MM.1S (cell line): ENCODE measurements at regions not wholly inside any gene's neighbourhood (a gene's known extent, or its start where the extent isn't known, plus 50 kb on each side); places are given as distances from the start of the nearest gene placed in this dataset.

ENCODE experiments used
- DNase-seq: peaks from one replicate; pipeline ENCODE4 v3.0.0-alpha.2; 2015
- H2AFZ ChIP-seq: fragments of 300-600 bp; sonication (generic); 2 replicates; pipeline ENCODE4 v1.6.0; 2016; ENCODE audit warnings: antibody characterized with exemption, low read length
- H3F3A ChIP-seq: fragments of 300-600 bp; sonication (generic); 2 replicates; pipeline ENCODE4 v1.6.1; 2016; ENCODE audit warnings: mild to moderate bottlenecking, antibody characterized with exemption, low read length, moderate library complexity, mixed read lengths; ENCODE audit not compliant: insufficient read depth
- H3K27ac ChIP-seq: fragments of 300-600 bp; sonication (generic); 2 replicates; pipeline ENCODE4 v1.5.1; 2016; ENCODE audit warnings: mild to moderate bottlenecking, low read length
- H3K27me3 ChIP-seq: fragments of 300-600 bp; sonication (generic); replicated peaks from 2 replicates; pipeline ENCODE4 v1.6.0; 2016; ENCODE audit warnings: low read length; ENCODE audit not compliant: insufficient read depth
- H3K36me3 ChIP-seq: fragments of 300-600 bp; sonication (generic); replicated peaks from 2 replicates; pipeline ENCODE4 v1.6.1; 2016; ENCODE audit warnings: mild to moderate bottlenecking, low read length, mixed read lengths; ENCODE audit not compliant: insufficient read depth
- H3K4me1 ChIP-seq: fragments of 300-600 bp; sonication (generic); 2 replicates; pipeline ENCODE4 v1.6.1; 2016; ENCODE audit warnings: low read length, mixed read lengths
- H3K4me2 ChIP-seq: fragments of 300-600 bp; sonication (generic); 2 replicates; pipeline ENCODE4 v1.6.0; 2016; ENCODE audit warnings: low read depth, low read length
- H3K4me3 ChIP-seq: fragments of 300-600 bp; sonication (generic); 2 replicates; pipeline ENCODE4 v1.5.1; 2016; ENCODE audit warnings: low read length, mixed read lengths
- H3K79me2 ChIP-seq: fragments of 300-600 bp; sonication (generic); 2 replicates; pipeline ENCODE4 v1.6.1; 2016; ENCODE audit warnings: mixed run types, low read length, mixed read lengths
- H3K9ac ChIP-seq: fragments of 300-600 bp; sonication (generic); 2 replicates; pipeline ENCODE4 v1.6.1; 2016; ENCODE audit warnings: low read length, mixed read lengths
- H3K9me2 ChIP-seq: fragments of 300-600 bp; sonication (generic); replicated peaks from 2 replicates; pipeline ENCODE4 v1.6.1; 2016; ENCODE audit warnings: mild to moderate bottlenecking, low read length, mixed read lengths; ENCODE audit not compliant: insufficient read depth
- H3K9me3 ChIP-seq: fragments of 300-600 bp; sonication (generic); replicated peaks from 2 replicates; pipeline ENCODE4 v1.6.1; 2016; ENCODE audit warnings: mild to moderate bottlenecking, low read length, mixed read lengths; ENCODE audit not compliant: insufficient read depth
- H4K20me1 ChIP-seq: fragments of 300-600 bp; sonication (generic); 2 replicates; pipeline ENCODE4 v1.6.1; 2016; ENCODE audit warnings: mild to moderate bottlenecking, low read length, moderate library complexity, mixed read lengths; ENCODE audit not compliant: insufficient read depth
- CTCF ChIP-seq: fragments of 300-600 bp; sonication (generic); IDR thresholded peaks from 2 replicates; pipeline ENCODE4 v1.5.1; 2016; ENCODE audit warnings: antibody characterized with exemption, low read length, mixed read lengths
- EZH2 ChIP-seq: fragments of 300-600 bp; sonication (generic); optimal IDR thresholded peaks from 2 replicates; pipeline ENCODE3; 2017; ENCODE audit warnings: low read depth, mild to moderate bottlenecking, antibody characterized with exemption, low read length, mixed read lengths
- EZH2phosphoT487 ChIP-seq: fragments of 300-600 bp; sonication (generic); IDR thresholded peaks from 2 replicates; pipeline ENCODE4 v1.6.1; 2018; ENCODE audit warnings: antibody characterized with exemption, low read length

- Histone ChIP-seq H3F3A (no peaks in the 10 kb centered on the region), H4K20me1 (no peaks in the 10 kb centered on the region)
- TF ChIP-seq EZH2 (no peak), EZH2phosphoT487 (no peak), CTCF (no peak)
These were observed 194.6 kb downstream of the TRIM29 start for GRCh38 chr11:119943298-119943655.

GRCh38 chr11:119942583-119943297 lies 195.2 kb downstream of the TRIM29 start:
- Histone ChIP-seq H3K79me2 (no peaks in the 10 kb centered on the region), H3K4me1 (no peaks in the 10 kb centered on the region), H3K9ac (no peak overlapping the region), H3K4me2 (no peak overlapping the region), H2AFZ (no peak overlapping the region), H3K9me3 (no peaks in the 10 kb centered on the region), H3K36me3 (no peaks in the 10 kb centered on the region), H3F3A (no peaks in the 10 kb centered on the region), H3K27ac (no peak overlapping the region), H3K27me3 (no peaks in the 10 kb centered on the region; the same call in 1 of the 2 replicates), H4K20me1 (no peaks in the 10 kb centered on the region), H3K9me2 (no peaks in the 10 kb centered on the region), H3K4me3 (no peak overlapping the region)
- TF ChIP-seq EZH2 (no peak), EZH2phosphoT487 (no peak), CTCF (no peak)
- no peak for DNase-seq

More at GRCh38 chr11:119943298-119943655, 194.6 kb downstream of the TRIM29 start:
- no peak overlapping the region for H3K4me3 ChIP-seq
- DNase-seq = no peak
- H3K9me2 ChIP-seq = no peaks in the 10 kb centered on the region
- no peak overlapping the region for H3K4me2 ChIP-seq
- no peak overlapping the region for H3K9ac ChIP-seq
- no peaks in the 10 kb centered on the region for H3K4me1 ChIP-seq
- H3K79me2 ChIP-seq = no peaks in the 10 kb centered on the region
- H3K27me3 ChIP-seq = no peaks in the 10 kb centered on the region
- H3K9me3 ChIP-seq = no peaks in the 10 kb centered on the region
- no peak overlapping the region for H3K27ac ChIP-seq
- no peak overlapping the region for H2AFZ ChIP-seq
- no peaks in the 10 kb centered on the region for H3K36me3 ChIP-seq

GRCh38 chr11:119941636-119942411 lies 196.1 kb downstream of the TRIM29 start:
- Histone ChIP-seq H3K4me1 (no peaks in the 10 kb centered on the region), H3K27me3 (no peaks in the 10 kb centered on the region; the same call in 1 of the 2 replicates), H3K9me3 (no peaks in the 10 kb centered on the region), H3K4me2 (no peak overlapping the region), H2AFZ (no peak overlapping the region), H3K36me3 (no peaks in the 10 kb centered on the region), H4K20me1 (no peaks in the 10 kb centered on the region), H3K9me2 (no peaks in the 10 kb centered on the region), H3K4me3 (no peak overlapping the region), H3K79me2 (no peaks in the 10 kb centered on the region), H3K9ac (no peak overlapping the region), H3F3A (no peaks in the 10 kb centered on the region), H3K27ac (no peak overlapping the region)
- TF ChIP-seq EZH2phosphoT487 = no peak
- no peak for TF ChIP-seq EZH2
- TF ChIP-seq CTCF = no peak
- no peak for DNase-seq
